NCI-H2171 treated with DMSO at 0.1 percent for 48 hours (cell line): ENCODE measurements at regions not wholly inside any gene's neighbourhood (a gene's known extent, or its start where the extent isn't known, plus 50 kb on each side); places are given as distances from the start of the nearest gene placed in this dataset.

Source experiments
- DNase-seq: peaks from one replicate; lab custom pipeline; 2025; lab: John Stamatoyannopoulos, UW

GRCh38 chr13:32861304-32861703 lies 154.9 kb upstream of the KL start:
- no peak for DNase-seq

GRCh38 chr13:32863596-32863995 lies 152.6 kb upstream of the KL start:
- no peak for DNase-seq

GRCh38 chr13:32866921-32867320 lies 149.3 kb upstream of the KL start:
- no peak for DNase-seq

GRCh38 chr13:32877491-32877890 lies 138.7 kb upstream of the KL start:
- DNase-seq: no peak

- no peak for DNase-seq
These were observed 138.1 kb upstream of the KL start for GRCh38 chr13:32878163-32878562.

GRCh38 chr13:32880636-32881035 lies 135.6 kb upstream of the KL start:
- no peak for DNase-seq

GRCh38 chr13:32881074-32881776 lies 135.0 kb upstream of the KL start:
- no peak for DNase-seq

- DNase-seq: peak; percentile 71
These were observed 134.5 kb upstream of the KL start for GRCh38 chr13:32881777-32882145.

- no peak for DNase-seq
These were observed 133.5 kb upstream of the KL start for GRCh38 chr13:32882691-32883090.

- DNase-seq: peak; percentile 84
These were observed 132.7 kb upstream of the KL start for GRCh38 chr13:32883474-32883873.

- DNase-seq: no peak
These were observed 128.6 kb upstream of the KL start for GRCh38 chr13:32887617-32888016.

GRCh38 chr13:32889986-32890565 lies 126.1 kb upstream of the KL start:
- DNase-seq: no peak

- no peak for DNase-seq
These were observed 123.0 kb upstream of the KL start for GRCh38 chr13:32893176-32893575.

GRCh38 chr13:32894589-32895001 lies 121.6 kb upstream of the KL start:
- no peak for DNase-seq

- DNase-seq: no peak
These were observed 120.9 kb upstream of the KL start for GRCh38 chr13:32895296-32895695.

- DNase-seq: no peak
These were observed 118.9 kb upstream of the KL start for GRCh38 chr13:32897296-32897695.

- DNase-seq: no peak
These were observed 114.0 kb upstream of the KL start for GRCh38 chr13:32902029-32902780.

- DNase-seq: no peak
These were observed 113.3 kb upstream of the KL start for GRCh38 chr13:32902874-32903273.

GRCh38 chr13:32903720-32904119 lies 112.5 kb upstream of the KL start:
- no peak for DNase-seq

- no peak for DNase-seq
These were observed 112.0 kb upstream of the KL start for GRCh38 chr13:32904266-32904665.

- no peak for DNase-seq
These were observed 111.0 kb upstream of the KL start for GRCh38 chr13:32905063-32905863.

GRCh38 chr13:32905864-32906180 lies 110.4 kb upstream of the KL start:
- DNase-seq: no peak

GRCh38 chr13:32907211-32907610 lies 109.0 kb upstream of the KL start:
- no peak for DNase-seq
